ENCODE measurements at regions not wholly inside any gene's neighbourhood (a gene's known extent, or its start where the extent isn't known, plus 50 kb on each side); places are given as distances from the start of the nearest gene placed in this dataset.
"Not testable (repeated sequence)": the region's sequence is repeated elsewhere in the genome, so short reads cannot be mapped to it uniquely, and the experiment has no call there.

- no peak overlapping the region for H3K27ac ChIP-seq
- TF ChIP-seq CTCF (conservative IDR thresholded peaks at IDR 0.05): no peak
Measured at GRCh38 chr9:87201351-87201751, 254.0 kb upstream of the GAS1 start.

- H3K27ac ChIP-seq: no peak overlapping the region
- no peak for TF ChIP-seq CTCF (conservative IDR thresholded peaks at IDR 0.05)
Measured at GRCh38 chr9:87206064-87206661, 258.9 kb upstream of the GAS1 start.

- H3K27ac ChIP-seq: not testable (repeated sequence)
Measured at GRCh38 chr9:87210658-87211057, 263.4 kb upstream of the GAS1 start.

GRCh38 chr9:87211669-87212068 is 264.4 kb upstream of the GAS1 start:
- H3K27ac ChIP-seq: no peak overlapping the region
- TF ChIP-seq CTCF (conservative IDR thresholded peaks at IDR 0.05): no peak

GRCh38 chr9:87212605-87213021 is 265.3 kb upstream of the GAS1 start:
- TF ChIP-seq CTCF (conservative IDR thresholded peaks at IDR 0.05): no peak
- no peak overlapping the region for H3K27ac ChIP-seq

- no peak overlapping the region for H3K27ac ChIP-seq
- no peak for TF ChIP-seq CTCF (conservative IDR thresholded peaks at IDR 0.05)
Measured at GRCh38 chr9:87213948-87214347, 266.6 kb upstream of the GAS1 start.

GRCh38 chr9:87214991-87215390 is 267.7 kb upstream of the GAS1 start:
- TF ChIP-seq CTCF (conservative IDR thresholded peaks at IDR 0.05): no peak
- H3K27ac ChIP-seq: no peak overlapping the region

GRCh38 chr9:87216036-87216435 is 268.7 kb upstream of the GAS1 start:
- no peak overlapping the region for H3K27ac ChIP-seq
- no peak for TF ChIP-seq CTCF (conservative IDR thresholded peaks at IDR 0.05)

Data from VCaP (cell line).